ENCODE measurements at regions not wholly inside any gene's neighbourhood (a gene's known extent, or its start where the extent isn't known, plus 50 kb on each side); places are given as distances from the start of the nearest gene placed in this dataset.

GRCh38 chr1:95181096-95181495, 52.9 kb upstream of the RWDD3 start:
- TF ChIP-seq, protein P1, sequence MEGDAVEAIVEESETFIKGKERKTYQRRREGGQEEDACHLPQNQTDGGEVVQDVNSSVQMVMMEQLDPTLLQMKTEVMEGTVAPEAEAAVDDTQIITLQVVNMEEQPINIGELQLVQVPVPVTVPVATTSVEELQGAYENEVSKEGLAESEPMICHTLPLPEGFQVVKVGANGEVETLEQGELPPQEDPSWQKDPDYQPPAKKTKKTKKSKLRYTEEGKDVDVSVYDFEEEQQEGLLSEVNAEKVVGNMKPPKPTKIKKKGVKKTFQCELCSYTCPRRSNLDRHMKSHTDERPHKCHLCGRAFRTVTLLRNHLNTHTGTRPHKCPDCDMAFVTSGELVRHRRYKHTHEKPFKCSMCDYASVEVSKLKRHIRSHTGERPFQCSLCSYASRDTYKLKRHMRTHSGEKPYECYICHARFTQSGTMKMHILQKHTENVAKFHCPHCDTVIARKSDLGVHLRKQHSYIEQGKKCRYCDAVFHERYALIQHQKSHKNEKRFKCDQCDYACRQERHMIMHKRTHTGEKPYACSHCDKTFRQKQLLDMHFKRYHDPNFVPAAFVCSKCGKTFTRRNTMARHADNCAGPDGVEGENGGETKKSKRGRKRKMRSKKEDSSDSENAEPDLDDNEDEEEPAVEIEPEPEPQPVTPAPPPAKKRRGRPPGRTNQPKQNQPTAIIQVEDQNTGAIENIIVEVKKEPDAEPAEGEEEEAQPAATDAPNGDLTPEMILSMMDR (IDR thresholded peaks at IDR 0.05): no peak
- no peak for TF ChIP-seq POLR2A (IDR thresholded peaks at IDR 0.05)

Data from body of pancreas (tissue), 4 donors.